ENCODE measurements at regions not wholly inside any gene's neighbourhood (a gene's known extent, or its start where the extent isn't known, plus 50 kb on each side); places are given as distances from the start of the nearest gene placed in this dataset.

GRCh38 chr18:73981796-73982195 is 165.8 kb downstream of the FBXO15 start:
- Histone ChIP-seq H3K9me3 (no peaks in the 10 kb centered on the region), H3K4me3 (no peak overlapping the region), H3K36me3 (no peaks in the 10 kb centered on the region), H3K27me3 (no peaks in the 10 kb centered on the region), H3K4me1 (no peaks in the 10 kb centered on the region), H3K27ac (no peak overlapping the region)
- TF ChIP-seq EP300 (IDR thresholded peaks at IDR 0.05) (no peak), CTCF (IDR thresholded peaks at IDR 0.05) (no peak), POLR2A (IDR thresholded peaks at IDR 0.05) (no peak)
- no peak for ATAC-seq
- WGBS, 2 donors (ENCODE audit: low coverage in 1 of 2): 73 to 76% methylated on average over 3 to 4 of the region's 4 CpGs

GRCh38 chr18:73980289-73980979 is 167.2 kb downstream of the FBXO15 start:
- TF ChIP-seq POLR2AphosphoS5 (IDR thresholded peaks at IDR 0.05): no peak
- TF ChIP-seq EP300 (IDR thresholded peaks at IDR 0.05): no peak
- TF ChIP-seq POLR2A (IDR thresholded peaks at IDR 0.05): no peak
- TF ChIP-seq CTCF (IDR thresholded peaks at IDR 0.05): no peak
- no peaks in the 10 kb centered on the region for H3K4me1 ChIP-seq
- no peak for ATAC-seq
- H3K4me3 ChIP-seq: no peak overlapping the region
- no peaks in the 10 kb centered on the region for H3K27me3 ChIP-seq
- H3K36me3 ChIP-seq: no peaks in the 10 kb centered on the region
- WGBS, 2 donors (ENCODE audit: low coverage in 1 of 2): 36 to 52% methylated on average over 3 to 5 of the region's 9 CpGs
- no peak overlapping the region for H3K27ac ChIP-seq
- no peaks in the 10 kb centered on the region for H3K9me3 ChIP-seq

GRCh38 chr18:73979742-73980141 is 167.9 kb downstream of the FBXO15 start:
- Histone ChIP-seq H3K36me3 (no peaks in the 10 kb centered on the region), H3K27me3 (no peaks in the 10 kb centered on the region), H3K27ac (no peak overlapping the region), H3K9me3 (no peaks in the 10 kb centered on the region), H3K4me3 (no peak overlapping the region), H3K4me1 (no peaks in the 10 kb centered on the region)
- no peak for ATAC-seq
- 47 to 50% methylated on average over 2 of the region's 2 CpGs for WGBS, 2 donors (ENCODE audit: low coverage in 1 of 2)
- TF ChIP-seq CTCF (IDR thresholded peaks at IDR 0.05) (no peak), POLR2AphosphoS5 (IDR thresholded peaks at IDR 0.05) (no peak), POLR2A (IDR thresholded peaks at IDR 0.05) (no peak), EP300 (IDR thresholded peaks at IDR 0.05) (no peak)

- no peak for ATAC-seq
- Histone ChIP-seq H3K27ac (no peak overlapping the region), H3K4me1 (no peaks in the 10 kb centered on the region), H3K9me3 (no peaks in the 10 kb centered on the region), H3K4me3 (no peak overlapping the region), H3K27me3 (no peaks in the 10 kb centered on the region), H3K36me3 (no peaks in the 10 kb centered on the region)
- WGBS, 2 donors (ENCODE audit: low coverage in 1 of 2): 30 to 32% methylated on average over 3 of the region's 3 CpGs
- TF ChIP-seq CTCF (IDR thresholded peaks at IDR 0.05): no peak
- no peak for TF ChIP-seq POLR2AphosphoS5 (IDR thresholded peaks at IDR 0.05)
- no peak for TF ChIP-seq POLR2A (IDR thresholded peaks at IDR 0.05)
- no peak for TF ChIP-seq EP300 (IDR thresholded peaks at IDR 0.05)
These were observed 171.2 kb downstream of the FBXO15 start for GRCh38 chr18:73976433-73976832.

- H3K4me3 ChIP-seq: no peak overlapping the region
- H3K36me3 ChIP-seq: no peaks in the 10 kb centered on the region
- H3K27ac ChIP-seq: no peak overlapping the region
- no peaks in the 10 kb centered on the region for H3K9me3 ChIP-seq
- H3K27me3 ChIP-seq: no peaks in the 10 kb centered on the region
- 66 to 87% methylated on average over 7 of the region's 7 CpGs for WGBS, 2 donors (ENCODE audit: low coverage in 1 of 2)
- TF ChIP-seq CTCF (IDR thresholded peaks at IDR 0.05) (no peak), EP300 (IDR thresholded peaks at IDR 0.05) (no peak), POLR2A (IDR thresholded peaks at IDR 0.05) (no peak), POLR2AphosphoS5 (IDR thresholded peaks at IDR 0.05) (no peak)
- H3K4me1 ChIP-seq: no peaks in the 10 kb centered on the region
- ATAC-seq: no peak
These were observed 172.4 kb downstream of the FBXO15 start for GRCh38 chr18:73975266-73975665.

Measured in gastroesophageal sphincter (tissue), 4 donors.